HepG2 (cell line): ENCODE measurements at regions not wholly inside any gene's neighbourhood (a gene's known extent, or its start where the extent isn't known, plus 50 kb on each side); places are given as distances from the start of the nearest gene placed in this dataset.

ENCODE experiments used
- ATAC-seq: fragments of 200-7000 bp; cut with Tn5 transposase; 3 replicates; pipeline ENCODE4 v1.9.1; 2020; ENCODE audit warnings: mild to moderate bottlenecking, moderate library complexity
- BruUV-seq: library from RNA; stranded (reverse); fragments of 400-500 nt; replicated peaks from 2 replicates; lab custom pipeline; 2021; lab: Mats Ljungman, UMichigan
- CTCF ChIA-PET: fragments of 300-600 bp; formaldehyde crosslinking; extraction: SDS; loops from one replicate; lab custom pipeline; 2021; ENCODE audit warnings: low total read pairs, inconsistent platforms, low intra/inter-chr PET ratio; lab: Yijun Ruan, JAX
- POLR2A ChIA-PET: fragments of 350-600 bp; sonication (Branson Sonifier 250); formaldehyde crosslinking; loops from one replicate; lab custom pipeline; 2020; ENCODE audit warnings: antibody characterized with exemption, inconsistent platforms; lab: Yijun Ruan, JAX
- DNase-seq: peaks from one replicate; pipeline ENCODE4 v3.0.0-alpha.2; 2015; ENCODE audit warnings: low spot score
- FAIRE-seq: peaks from 3 replicates; lab custom pipeline; 2011; peaks lifted over from hg19 to GRCh38; lab: Jason Lieb, UNC
- H2AFZ ChIP-seq: one replicate; pipeline ENCODE4 v1.6.1; 2011; ENCODE audit warnings: low read length, inconsistent platforms
- H3K27ac ChIP-seq: fragments of 300-600 bp; 3 replicates; pipeline ENCODE4 v1.8.0; 2011; ENCODE audit warnings: mixed run types, mild to moderate bottlenecking, mixed read lengths, low read length, inconsistent platforms; ENCODE audit not compliant: insufficient read depth; ENCODE audit errors: extremely low read length
- H3K27me3 ChIP-seq, 2 experiments: fragments of 200-600 bp in 1 of 2; 2 replicates in 1 of 2; 3 replicates in 1 of 2; pipeline versions ENCODE4 v1.6.0 to v1.8.0; 2011; ENCODE audit warnings: low read length in 2 of 2, mild to moderate bottlenecking in 2 of 2, moderate library complexity in 2 of 2, inconsistent platforms in 1 of 2; ENCODE audit not compliant: insufficient read depth in 2 of 2, control insufficient read depth in 1 of 2
- H3K36me3 ChIP-seq, 2 experiments: fragments of 200-600 bp in 1 of 2; replicated peaks in 1 of 2; 2 replicates in 1 of 2; 3 replicates in 1 of 2; pipeline versions ENCODE4 v1.5.1 to v1.8.0; 2011; ENCODE audit warnings: low read length in 2 of 2, inconsistent platforms in 1 of 2; ENCODE audit not compliant: insufficient read depth in 2 of 2, control insufficient read depth in 1 of 2
- H3K4me1 ChIP-seq: 2 replicates; pipeline ENCODE4 v1.5.1; 2012; ENCODE audit warnings: low read length, inconsistent platforms; ENCODE audit not compliant: insufficient read depth
- H3K4me2 ChIP-seq: 2 replicates; pipeline ENCODE4 v1.6.0; 2011; ENCODE audit warnings: low read depth, low read length, inconsistent platforms
- H3K4me3 ChIP-seq, 3 experiments: fragments of 200-600 bp in 1 of 3; sonication (generic), shearing (Covaris generic) in 1 of 3; replicated peaks in 1 of 3; 2 replicates each; pipeline ENCODE4 v1.5.1; 2011 to 2016; ENCODE audit warnings: low read length in 3 of 3, inconsistent platforms in 2 of 3, low read depth in 2 of 3, mild to moderate bottlenecking in 2 of 3, control low read depth in 1 of 3, mixed read lengths in 1 of 3; ENCODE audit not compliant: insufficient read depth in 1 of 3
- H3K79me2 ChIP-seq: one replicate; pipeline ENCODE4 v1.6.1; 2011; ENCODE audit warnings: low read length, inconsistent platforms; ENCODE audit not compliant: insufficient read depth
- H3K9ac ChIP-seq: 2 replicates; pipeline ENCODE4 v1.6.0; 2011; ENCODE audit warnings: mild to moderate bottlenecking, low read depth, low read length, inconsistent platforms; ENCODE audit not compliant: insufficient read depth
- H3K9me3 ChIP-seq: 2 replicates; pipeline ENCODE4 v1.5.1; 2012; ENCODE audit warnings: mild to moderate bottlenecking, low read length
- H4K20me1 ChIP-seq: 2 replicates; pipeline ENCODE4 v1.6.0; 2011; ENCODE audit warnings: inconsistent platforms, mild to moderate bottlenecking, low read length, moderate library complexity; ENCODE audit not compliant: insufficient read depth
- ATAD3A ChIP-seq: sonication (generic); formaldehyde crosslinking; IDR thresholded peaks from 2 replicates; pipeline ENCODE4 v1.4.0; 2020; ENCODE audit warnings: missing genetic modification reagents
- CEBPZ ChIP-seq: IDR thresholded peaks from 2 replicates; pipeline ENCODE4 v1.6.1; 2012; ENCODE audit warnings: low read length, improper control_type of control experiment
- CSRNP1 ChIP-seq: sonication (generic); formaldehyde crosslinking; IDR thresholded peaks from 2 replicates; pipeline ENCODE4 v1.8.1; 2023; ENCODE audit warnings: mild to moderate bottlenecking, missing genetic modification reagents
- FOXM1 ChIP-seq: sonication (generic); formaldehyde crosslinking; IDR thresholded peaks from 2 replicates; pipeline ENCODE4 v1.5.0; 2020; ENCODE audit warnings: missing genetic modification reagents
- GABPB1 ChIP-seq: IDR thresholded peaks from 2 replicates; pipeline ENCODE4 v1.6.1; 2016; ENCODE audit warnings: mild to moderate bottlenecking, missing genetic modification reagents, moderate library complexity, missing compliant biosample characterization
- HNRNPK ChIP-seq: fragments of 200-400 bp; formaldehyde crosslinking; IDR thresholded peaks from 2 replicates; pipeline ENCODE4 v1.6.1; 2018; ENCODE audit warnings: low read length, low read depth, moderate library complexity, mild to moderate bottlenecking; ENCODE audit not compliant: poor library complexity, severe bottlenecking
- IRX3 ChIP-seq: sonication (generic); formaldehyde crosslinking; IDR thresholded peaks from 2 replicates; pipeline ENCODE4 v1.8.1; 2023; ENCODE audit warnings: mild to moderate bottlenecking, low read depth, missing genetic modification reagents, borderline replicate concordance
- ONECUT2 ChIP-seq: sonication (generic); formaldehyde crosslinking; IDR thresholded peaks from 2 replicates; pipeline ENCODE4 v1.4.0; 2020; ENCODE audit warnings: missing genetic modification reagents
- PATZ1 ChIP-seq: sonication (generic); formaldehyde crosslinking; IDR thresholded peaks from 2 replicates; pipeline ENCODE4 v1.4.0; 2020; ENCODE audit warnings: missing genetic modification reagents
- REPIN1 ChIP-seq: sonication (generic); formaldehyde crosslinking; IDR thresholded peaks from 2 replicates; pipeline ENCODE4 v1.8.0; 2022; ENCODE audit warnings: missing genetic modification reagents, low read depth, mild to moderate bottlenecking, borderline replicate concordance
- TCF7 ChIP-seq: sonication (generic); IDR thresholded peaks from 2 replicates; pipeline ENCODE4 v1.6.1; 2016; ENCODE audit warnings: antibody characterized with exemption, low read depth
- ZNF792 ChIP-seq: IDR thresholded peaks from 2 replicates; pipeline ENCODE4 v1.6.1; 2016
- WGBS: methylation state at CpG from one replicate; pipeline ENCODE4 v1.1.6; 2017; ENCODE audit warnings: low lambda C conversion rate; 5-methylcytosine and 5-hydroxymethylcytosine counted together
- in situ Hi-C: cut with HindIII; loops from 2 replicates; pipeline ENCODE4 v1.10.0; 2017; ENCODE audit warnings: low pct_unique_long_range_greater_than_20kb; ENCODE audit not compliant: extremely low pct_ligation_motif_present
- intact Hi-C: fragments of 100-400 bp; cut with micrococcal nuclease; formaldehyde crosslinking; loops from one replicate; pipeline ENCODE4 v1.10.0; 2022; ENCODE audit not compliant: unreplicated experiment

- Histone ChIP-seq H4K20me1 (no peaks in the 10 kb centered on the region), H3K4me2 (no peak overlapping the region), H3K27ac (no peak overlapping the region), H3K4me1 (no peaks in the 10 kb centered on the region), H3K27me3 (no peaks in the 10 kb centered on the region), H3K4me3 (no peak overlapping the region), H2AFZ (no peak overlapping the region), H3K79me2 (no peaks in the 10 kb centered on the region), H3K9ac (no peak overlapping the region), H3K36me3 (no peaks in the 10 kb centered on the region), H3K9me3 (no peaks in the 10 kb centered on the region)
- in situ Hi-C loops, result no loop called here
- intact Hi-C loops, result no loop called here
- CTCF ChIA-PET, result no interaction called here
- 13% methylated on average over 5 of the region's 5 CpGs for WGBS
- POLR2A ChIA-PET, result no interaction called here
- ATAC-seq (no peak), DNase-seq (no peak), FAIRE-seq (no peak)
- no TSS peak for BruUV-seq
- no peak for TF ChIP-seq ZNF792 (CRISPR knock-in tag)
- no peak for TF ChIP-seq ATAD3A (CRISPR knock-in tag)
- no peak for TF ChIP-seq REPIN1 (CRISPR knock-in tag)
- no peak for TF ChIP-seq PATZ1
- no peak for TF ChIP-seq IRX3 (CRISPR knock-in tag)
- no peak for TF ChIP-seq CEBPZ
- no peak for TF ChIP-seq HNRNPK
- TF ChIP-seq CSRNP1 (CRISPR knock-in tag), result no peak
- TF ChIP-seq FOXM1 (CRISPR knock-in tag), result no peak
- no peak for TF ChIP-seq ONECUT2 (CRISPR knock-in tag)
- no peak for TF ChIP-seq GABPB1 (CRISPR knock-in tag)
- TF ChIP-seq TCF7, result no peak
Observed at GRCh38 chr20:12777016-12777415, 231.8 kb upstream of the SPTLC3 start.
